ENCODE measurements at regions not wholly inside any gene's neighbourhood (a gene's known extent, or its start where the extent isn't known, plus 50 kb on each side); places are given as distances from the start of the nearest gene placed in this dataset.

DNA sequence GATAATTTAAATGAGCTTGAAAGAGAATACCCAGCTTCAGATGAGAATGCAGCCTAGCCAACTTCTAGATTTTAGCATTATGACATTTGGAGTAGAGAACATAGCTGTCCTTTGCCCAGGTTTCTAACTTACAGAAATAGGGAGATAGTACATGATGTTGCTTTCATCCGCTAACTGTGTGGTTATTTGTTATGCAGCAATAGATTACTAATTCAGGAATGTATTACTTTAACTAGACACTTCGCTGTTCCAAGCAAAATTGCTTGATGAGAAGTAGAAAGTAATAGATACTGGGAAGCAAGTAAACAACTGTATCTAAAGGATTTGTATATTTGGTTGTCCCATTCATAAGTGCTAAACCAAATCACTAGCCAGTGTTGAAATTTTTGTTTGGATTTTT lies 790.9 kb upstream of the PRR20A start:
- Histone ChIP-seq H3K4me2 (ENCODE audit: low read length) (no peak overlapping the region), H4K20me1 (ENCODE audit: insufficient read depth, low read length) (no peaks in the 10 kb centered on the region), H3K27ac (ENCODE audit: low read depth, low read length, poor library complexity, severe bottlenecking) (no peak overlapping the region), H3K4me3 (ENCODE audit: low read depth, low read length, poor library complexity, severe bottlenecking) (no peak overlapping the region), H3K4me1 (ENCODE audit: insufficient read depth, low read length, poor library complexity, severe bottlenecking) (no peaks in the 10 kb centered on the region), H3K79me2 (ENCODE audit: insufficient read depth, low read depth, low read length) (no peaks in the 10 kb centered on the region), H3K36me3 (ENCODE audit: insufficient read depth, low read length) (no peaks in the 10 kb centered on the region), H3K9me3 (ENCODE audit: low read length) (no peaks in the 10 kb centered on the region), H3K9me2 (ENCODE audit: insufficient read depth, low read length) (no peaks in the 10 kb centered on the region), H2AFZ (ENCODE audit: low read length) (no peak overlapping the region)
- ChIA-PET CTCF (ENCODE audit: unreplicated experiment) (interaction anchor here (0.5 kb wide), 1 partner anchor 14 kb away, joined by 3 read pairs; no protein-coding TSS in a partner anchor), POLR2A (interaction anchor here (0.7 kb wide), 1 partner anchor 1206 kb away, joined by 4 read pairs; no protein-coding TSS in a partner anchor)
- BruUV-seq (replicated peaks) = no TSS peak
- intact Hi-C loops (cut with micrococcal nuclease; ENCODE audit: unreplicated experiment) = no loop called here
- no peak for TF ChIP-seq EZH2phosphoT487 (IDR thresholded peaks at IDR 0.05; ENCODE audit: borderline replicate concordance, low read depth, low read length)
- no peak for TF ChIP-seq CTCF (conservative IDR thresholded peaks at IDR 0.05; ENCODE audit: low read length)
- DNase-seq (ENCODE audit: low spot score) = no peak

- intact Hi-C loops (cut with micrococcal nuclease; ENCODE audit: unreplicated experiment) = no loop called here
- H3K9me3 ChIP-seq (ENCODE audit: low read length) = no peaks in the 10 kb centered on the region; the same call in 1 of the 2 replicates
- H3K4me2 ChIP-seq (ENCODE audit: low read length) = no peak overlapping the region
- H3K4me3 ChIP-seq (ENCODE audit: low read depth, low read length, poor library complexity, severe bottlenecking) = no peak overlapping the region
- no peaks in the 10 kb centered on the region for H3K36me3 ChIP-seq (ENCODE audit: insufficient read depth, low read length)
- H3K27ac ChIP-seq (ENCODE audit: low read depth, low read length, poor library complexity, severe bottlenecking) = no peak overlapping the region
- H4K20me1 ChIP-seq (ENCODE audit: insufficient read depth, low read length) = no peaks in the 10 kb centered on the region
- no peaks in the 10 kb centered on the region for H3K79me2 ChIP-seq (ENCODE audit: insufficient read depth, low read depth, low read length)
- CTCF ChIA-PET (ENCODE audit: unreplicated experiment) = no interaction called here
- no peak for TF ChIP-seq EZH2phosphoT487 (IDR thresholded peaks at IDR 0.05; ENCODE audit: borderline replicate concordance, low read depth, low read length)
- TF ChIP-seq CTCF (conservative IDR thresholded peaks at IDR 0.05; ENCODE audit: low read length) = no peak
- H3K4me1 ChIP-seq (ENCODE audit: insufficient read depth, low read length, poor library complexity, severe bottlenecking) = no peaks in the 10 kb centered on the region
- H3K9me2 ChIP-seq (ENCODE audit: insufficient read depth, low read length) = no peaks in the 10 kb centered on the region
- DNase-seq (ENCODE audit: low spot score) = no peak
- POLR2A ChIA-PET = no interaction called here
- BruUV-seq (replicated peaks) = no TSS peak
- no peak overlapping the region for H2AFZ ChIP-seq (ENCODE audit: low read length)
These were observed 789.7 kb upstream of the PRR20A start for GRCh38 chr13:56351041-56351440.

DNA sequence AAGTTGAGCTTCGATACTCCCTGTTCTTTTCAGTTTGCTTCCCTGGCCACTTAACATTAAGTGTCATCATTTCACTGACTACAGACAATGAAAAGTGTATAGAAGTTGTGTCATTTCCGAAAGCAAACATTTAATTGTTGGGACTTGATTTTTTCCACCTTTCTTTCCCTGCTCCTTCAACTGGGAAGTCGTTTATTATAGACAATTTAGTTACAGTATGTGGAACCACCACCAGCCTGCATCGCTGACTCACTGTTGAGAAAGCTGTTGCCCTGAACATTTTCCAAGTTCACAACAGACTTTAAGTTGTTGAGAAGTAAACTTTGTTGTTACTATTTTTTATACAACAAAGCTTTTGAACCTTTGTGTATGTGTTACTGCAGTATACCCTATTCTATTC lies 788.4 kb upstream of the PRR20A start:
- no TSS peak for BruUV-seq (replicated peaks)
- CTCF ChIA-PET (ENCODE audit: unreplicated experiment) = no interaction called here

More for the DNA sequence above, 788.4 kb upstream of the PRR20A start:
- H3K79me2 ChIP-seq (ENCODE audit: insufficient read depth, low read depth, low read length) = no peaks in the 10 kb centered on the region
- no peaks in the 10 kb centered on the region for H3K9me2 ChIP-seq (ENCODE audit: insufficient read depth, low read length)
- no peak overlapping the region for H3K27ac ChIP-seq (ENCODE audit: low read depth, low read length, poor library complexity, severe bottlenecking)
- no peak overlapping the region for H3K4me3 ChIP-seq (ENCODE audit: low read depth, low read length, poor library complexity, severe bottlenecking)
- no peaks in the 10 kb centered on the region for H3K36me3 ChIP-seq (ENCODE audit: insufficient read depth, low read length)
- intact Hi-C loops (cut with micrococcal nuclease; ENCODE audit: unreplicated experiment) = no loop called here
- H2AFZ ChIP-seq (ENCODE audit: low read length) = no peak overlapping the region
- TF ChIP-seq CTCF (conservative IDR thresholded peaks at IDR 0.05; ENCODE audit: low read length) = no peak
- TF ChIP-seq EZH2phosphoT487 (IDR thresholded peaks at IDR 0.05; ENCODE audit: borderline replicate concordance, low read depth, low read length) = no peak
- POLR2A ChIA-PET = no interaction called here
- no peak for DNase-seq (ENCODE audit: low spot score)
- H4K20me1 ChIP-seq (ENCODE audit: insufficient read depth, low read length) = no peaks in the 10 kb centered on the region
- H3K4me2 ChIP-seq (ENCODE audit: low read length) = no peak overlapping the region
- no peaks in the 10 kb centered on the region for H3K4me1 ChIP-seq (ENCODE audit: insufficient read depth, low read length, poor library complexity, severe bottlenecking)
- no peaks in the 10 kb centered on the region; the same call in 1 of the 2 replicates for H3K9me3 ChIP-seq (ENCODE audit: low read length)
